ENCODE measurements at regions not wholly inside any gene's neighbourhood (a gene's known extent, or its start where the extent isn't known, plus 50 kb on each side); places are given as distances from the start of the nearest gene placed in this dataset.

DNA sequence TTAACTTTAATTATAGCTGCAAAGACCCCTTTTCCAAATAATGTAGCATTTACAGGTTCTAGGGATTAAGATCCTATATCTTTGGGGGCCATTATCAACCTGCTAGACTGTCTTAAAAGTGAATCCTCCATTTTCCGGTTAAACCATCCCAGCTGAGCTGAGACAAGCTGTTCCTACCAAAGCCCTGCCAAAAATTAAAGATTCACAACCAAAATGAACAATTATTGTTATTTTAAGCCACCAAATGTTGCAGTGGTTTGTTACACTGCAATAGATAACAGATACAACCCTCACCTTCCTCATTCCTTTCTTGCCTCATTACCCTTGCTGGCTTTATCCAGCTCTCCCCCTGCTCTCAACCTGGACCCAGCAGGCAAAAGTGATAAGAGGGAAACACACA, 343.4 kb downstream of the CDK5RAP2 start:
- TF ChIP-seq, protein P1, sequence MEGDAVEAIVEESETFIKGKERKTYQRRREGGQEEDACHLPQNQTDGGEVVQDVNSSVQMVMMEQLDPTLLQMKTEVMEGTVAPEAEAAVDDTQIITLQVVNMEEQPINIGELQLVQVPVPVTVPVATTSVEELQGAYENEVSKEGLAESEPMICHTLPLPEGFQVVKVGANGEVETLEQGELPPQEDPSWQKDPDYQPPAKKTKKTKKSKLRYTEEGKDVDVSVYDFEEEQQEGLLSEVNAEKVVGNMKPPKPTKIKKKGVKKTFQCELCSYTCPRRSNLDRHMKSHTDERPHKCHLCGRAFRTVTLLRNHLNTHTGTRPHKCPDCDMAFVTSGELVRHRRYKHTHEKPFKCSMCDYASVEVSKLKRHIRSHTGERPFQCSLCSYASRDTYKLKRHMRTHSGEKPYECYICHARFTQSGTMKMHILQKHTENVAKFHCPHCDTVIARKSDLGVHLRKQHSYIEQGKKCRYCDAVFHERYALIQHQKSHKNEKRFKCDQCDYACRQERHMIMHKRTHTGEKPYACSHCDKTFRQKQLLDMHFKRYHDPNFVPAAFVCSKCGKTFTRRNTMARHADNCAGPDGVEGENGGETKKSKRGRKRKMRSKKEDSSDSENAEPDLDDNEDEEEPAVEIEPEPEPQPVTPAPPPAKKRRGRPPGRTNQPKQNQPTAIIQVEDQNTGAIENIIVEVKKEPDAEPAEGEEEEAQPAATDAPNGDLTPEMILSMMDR (IDR thresholded peaks at IDR 0.05; ENCODE audit: insufficient read depth, low read depth, low read length, missing control alignments) = no peak
- DNase-seq (ENCODE audit: low read depth) = no peak
- no peak overlapping the region for H3K4me3 ChIP-seq (ENCODE audit: low read depth, low read length)

DNA sequence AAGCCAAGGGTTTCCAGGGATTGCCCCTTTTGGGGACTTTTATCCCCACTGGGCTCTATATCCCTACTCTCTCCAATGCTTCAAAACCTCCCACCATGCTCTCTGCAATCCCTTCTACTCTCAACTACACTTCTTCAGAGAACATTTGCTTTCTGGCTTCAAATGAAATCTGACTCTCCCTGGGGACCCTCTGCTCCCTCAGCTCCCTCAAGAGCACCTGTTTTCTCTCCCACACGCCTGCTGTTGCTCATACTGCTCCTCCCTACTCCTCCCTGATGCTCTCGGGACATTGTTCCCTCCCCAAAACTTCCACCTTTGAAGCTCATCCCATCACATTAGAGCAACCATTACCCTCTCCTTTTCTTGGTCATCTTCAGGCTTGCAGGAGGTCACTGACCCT, 344.9 kb downstream of the CDK5RAP2 start:
- TF ChIP-seq, protein P1 (IDR thresholded peaks at IDR 0.05; ENCODE audit: insufficient read depth, low read depth, low read length, missing control alignments) = no peak
- no peak for DNase-seq (ENCODE audit: low read depth)
- H3K4me3 ChIP-seq (ENCODE audit: low read depth, low read length) = no peak overlapping the region

DNA sequence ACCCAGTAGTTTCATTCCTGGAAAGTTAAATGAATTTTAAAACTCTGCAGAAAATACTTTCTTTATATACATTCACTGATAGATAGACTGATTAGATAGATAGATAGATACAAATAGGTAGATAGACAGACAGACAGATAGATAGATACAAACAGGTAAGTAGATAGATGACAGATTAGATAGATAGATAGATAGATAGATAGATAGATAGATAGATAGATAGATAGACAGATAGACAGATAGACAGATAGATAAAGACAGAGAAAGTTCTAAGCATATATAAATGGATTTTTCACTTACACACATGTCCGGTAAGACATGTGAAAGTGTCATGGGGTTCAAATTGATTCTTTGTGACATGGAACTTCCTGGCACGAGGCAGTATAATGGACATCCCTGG, 349.7 kb downstream of the CDK5RAP2 start:
- TF ChIP-seq, protein P1 (IDR thresholded peaks at IDR 0.05; ENCODE audit: insufficient read depth, low read depth, low read length, missing control alignments) = no peak
- no peak for DNase-seq (ENCODE audit: low read depth)
- H3K4me3 ChIP-seq (ENCODE audit: low read depth, low read length) = no peak overlapping the region

DNA sequence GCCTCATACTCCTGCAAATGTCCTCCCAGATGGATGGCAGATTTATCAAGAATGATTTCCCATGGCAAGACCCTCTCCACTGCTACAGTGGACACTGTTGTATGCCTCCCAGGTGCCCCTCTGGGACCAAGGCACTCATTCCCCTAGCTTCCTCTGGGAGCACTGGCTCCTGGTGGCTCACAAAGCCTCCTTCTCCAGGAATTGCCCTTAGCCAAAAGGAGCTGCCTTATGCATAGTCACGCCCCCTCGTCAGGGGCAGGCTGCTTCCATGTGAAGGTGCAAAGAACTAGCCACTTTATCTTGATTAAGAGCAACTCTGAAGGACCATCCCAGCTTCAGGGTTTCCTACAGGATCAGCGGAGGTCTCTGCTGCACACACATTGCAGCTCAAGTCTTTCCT, 358.1 kb downstream of the CDK5RAP2 start:
- TF ChIP-seq, protein P1 (IDR thresholded peaks at IDR 0.05; ENCODE audit: insufficient read depth, low read depth, low read length, missing control alignments) = no peak
- no peak for DNase-seq (ENCODE audit: low read depth)
- no peak overlapping the region for H3K4me3 ChIP-seq (ENCODE audit: low read depth, low read length)

DNA sequence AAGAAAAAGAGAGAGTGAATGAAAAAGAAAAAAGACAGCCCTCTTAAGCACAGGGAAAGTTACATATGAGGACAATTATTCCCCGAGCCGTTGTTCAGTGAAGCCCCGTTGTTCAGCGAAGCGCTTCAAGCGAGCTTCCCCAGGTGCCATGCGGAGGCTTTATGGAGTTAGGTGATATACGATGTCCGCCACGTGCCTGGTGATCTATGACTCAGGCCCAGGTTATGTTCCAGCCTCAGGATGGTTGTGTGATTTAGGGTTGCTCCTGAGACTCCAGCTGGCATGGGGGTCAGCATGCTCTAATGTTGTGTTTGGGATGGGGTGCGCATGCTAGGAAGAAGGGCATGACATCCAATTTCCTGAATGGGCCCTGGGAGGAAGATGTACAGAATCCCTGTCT, 365.6 kb downstream of the CDK5RAP2 start:
- no peak for DNase-seq (ENCODE audit: low read depth)
- TF ChIP-seq, protein P1 (IDR thresholded peaks at IDR 0.05; ENCODE audit: insufficient read depth, low read depth, low read length, missing control alignments) = no peak
- no peak overlapping the region for H3K4me3 ChIP-seq (ENCODE audit: low read depth, low read length)

DNA sequence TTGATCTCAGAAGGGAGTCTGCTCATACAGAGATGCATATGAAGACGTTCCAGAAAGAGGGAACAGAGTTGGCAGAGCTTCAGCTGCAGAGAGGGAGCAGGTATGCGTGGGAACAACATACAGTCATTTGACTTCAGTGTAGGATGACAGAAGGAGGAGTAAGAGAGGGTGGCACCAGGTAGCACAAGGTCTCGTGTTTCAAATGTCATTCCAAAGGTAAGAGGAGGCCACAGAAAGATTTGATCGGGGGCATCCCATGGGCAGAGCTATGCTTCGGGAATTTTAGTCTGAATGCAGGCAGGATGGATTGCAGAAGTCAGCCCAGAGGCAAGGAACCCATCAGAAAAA, 367.1 kb downstream of the CDK5RAP2 start:
- DNase-seq (ENCODE audit: low read depth) = no peak
- TF ChIP-seq, protein P1 (IDR thresholded peaks at IDR 0.05; ENCODE audit: insufficient read depth, low read depth, low read length, missing control alignments) = no peak
- no peak overlapping the region for H3K4me3 ChIP-seq (ENCODE audit: low read depth, low read length)

DNA sequence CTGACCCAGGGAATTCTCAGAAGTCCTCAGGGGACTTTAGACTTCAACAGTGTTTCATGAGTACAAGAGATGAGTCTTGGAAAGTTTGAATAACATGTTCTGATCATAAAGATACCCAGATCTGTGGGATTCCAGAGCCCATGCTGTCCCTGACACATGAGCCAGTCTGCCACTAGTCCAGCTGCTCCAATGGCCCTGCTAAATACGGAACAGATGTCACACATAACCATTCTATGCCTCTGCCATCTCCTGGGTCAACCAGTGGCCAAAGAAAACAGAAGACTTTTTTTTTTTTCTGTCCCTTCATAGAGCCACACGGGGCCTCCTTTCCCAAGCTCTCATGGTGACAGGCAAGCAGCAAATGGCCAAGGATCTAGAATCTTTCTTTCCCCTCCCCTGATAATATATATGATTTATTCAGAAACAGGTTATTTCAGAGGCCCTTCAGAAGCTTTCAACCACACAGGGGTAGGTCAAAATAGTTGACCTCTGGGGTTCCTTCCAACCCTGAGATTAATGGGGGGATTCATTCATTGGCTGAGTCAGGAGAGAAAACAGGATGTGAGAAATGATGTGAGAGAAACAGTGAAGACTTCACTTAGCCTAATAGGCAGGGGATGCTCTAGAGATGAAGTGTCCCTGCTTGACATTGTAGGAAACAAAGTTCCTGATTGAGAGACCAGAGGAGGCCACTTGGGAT, 367.7 kb downstream of the CDK5RAP2 start:
- TF ChIP-seq, protein P1 (IDR thresholded peaks at IDR 0.05; ENCODE audit: insufficient read depth, low read depth, low read length, missing control alignments) = no peak
- DNase-seq (ENCODE audit: low read depth) = peak; percentile 24

More for the DNA sequence above, 367.7 kb downstream of the CDK5RAP2 start:
- no peak overlapping the region for H3K4me3 ChIP-seq (ENCODE audit: low read depth, low read length)
